SU-DHL-6 (cell line): ENCODE measurements at regions not wholly inside any gene's neighbourhood (a gene's known extent, or its start where the extent isn't known, plus 50 kb on each side); places are given as distances from the start of the nearest gene placed in this dataset.
"Not testable (repeated sequence)": the region's sequence is repeated elsewhere in the genome, so short reads cannot be mapped to it uniquely, and the experiment has no call there.

Experiments
- H2AFZ ChIP-seq: fragments of 200-600 bp; sonication (generic); 2 replicates; pipeline ENCODE4 v1.6.1; 2014; ENCODE audit warnings: low read depth, mild to moderate bottlenecking, moderate library complexity, mixed read lengths, antibody characterized with exemption, low read length; ENCODE audit not compliant: severe bottlenecking
- H3F3A ChIP-seq: fragments of 200-600 bp; shearing (Covaris generic); 2 replicates; pipeline ENCODE4 v1.6.0; 2016; ENCODE audit warnings: antibody characterized with exemption, mild to moderate bottlenecking; ENCODE audit not compliant: insufficient read depth
- H3K27ac ChIP-seq: fragments of 200-600 bp; sonication (generic); 2 replicates; pipeline ENCODE4 v1.5.1; 2016; ENCODE audit warnings: low read depth, mild to moderate bottlenecking, low read length, moderate library complexity, mixed read lengths
- H3K27me3 ChIP-seq: fragments of 200-600 bp; sonication (generic), shearing (Covaris generic); 2 replicates; pipeline ENCODE4 v1.6.0; 2014; ENCODE audit warnings: mild to moderate bottlenecking, low read length
- H3K36me3 ChIP-seq: fragments of 200-600 bp; sonication (generic); 2 replicates; pipeline ENCODE4 v1.6.1; 2014; ENCODE audit warnings: mild to moderate bottlenecking, low read length, mixed read lengths
- H3K4me2 ChIP-seq: fragments of 300-600, 200-600 bp; shearing (Covaris generic), sonication (generic); 2 replicates; pipeline ENCODE4 v1.6.0; 2014; ENCODE audit warnings: low read length, low read depth, mild to moderate bottlenecking; ENCODE audit not compliant: poor library complexity, severe bottlenecking
- H3K4me3 ChIP-seq: fragments of 200-600 bp; sonication (generic); 2 replicates; pipeline ENCODE4 v1.5.1; 2014; ENCODE audit warnings: antibody characterized with exemption, low read length, mild to moderate bottlenecking, mixed read lengths; ENCODE audit not compliant: insufficient read depth, poor library complexity, severe bottlenecking
- H3K79me2 ChIP-seq: fragments of 200-600 bp; sonication (generic); 2 replicates; pipeline ENCODE4 v1.6.1; 2014; ENCODE audit warnings: mild to moderate bottlenecking, low read length, moderate library complexity; ENCODE audit not compliant: insufficient read depth
- H3K9ac ChIP-seq: fragments of 200-600 bp; sonication (generic); 2 replicates; pipeline ENCODE4 v1.7.0; 2014; ENCODE audit warnings: mild to moderate bottlenecking, low read length
- H3K9me2 ChIP-seq: fragments of 200-600 bp; sonication (generic); replicated peaks from 2 replicates; pipeline ENCODE4 v1.6.1; 2014; ENCODE audit warnings: low read length; ENCODE audit not compliant: insufficient read depth
- H3K9me3 ChIP-seq: fragments of 200-600 bp; sonication (generic); 2 replicates; pipeline ENCODE4 v1.6.1; 2014; ENCODE audit warnings: low read length, mixed read lengths; ENCODE audit not compliant: insufficient read depth
- H4K20me1 ChIP-seq: fragments of 200-600 bp; sonication (generic); 2 replicates; pipeline ENCODE4 v1.6.1; 2014; ENCODE audit warnings: low read depth, mild to moderate bottlenecking, antibody characterized with exemption, low read length, moderate library complexity, mixed read lengths
- EZH2phosphoT487 ChIP-seq: fragments of 200-600 bp; sonication (generic), shearing (Covaris generic); conservative IDR thresholded peaks from 2 replicates; pipeline ENCODE4 v1.6.1; 2018; ENCODE audit warnings: mild to moderate bottlenecking, antibody characterized with exemption, low read length, moderate library complexity, mixed read lengths
- TF ChIP-seq, protein P1 (sequence below): fragments of 200-600 bp; sonication (generic); IDR thresholded peaks from one replicate; pipeline ENCODE4 v1.5.1; 2017; ENCODE audit warnings: antibody characterized with exemption, mild to moderate bottlenecking, low read length, moderate library complexity; ENCODE audit not compliant: insufficient read depth, poor library complexity, severe bottlenecking

DNA sequence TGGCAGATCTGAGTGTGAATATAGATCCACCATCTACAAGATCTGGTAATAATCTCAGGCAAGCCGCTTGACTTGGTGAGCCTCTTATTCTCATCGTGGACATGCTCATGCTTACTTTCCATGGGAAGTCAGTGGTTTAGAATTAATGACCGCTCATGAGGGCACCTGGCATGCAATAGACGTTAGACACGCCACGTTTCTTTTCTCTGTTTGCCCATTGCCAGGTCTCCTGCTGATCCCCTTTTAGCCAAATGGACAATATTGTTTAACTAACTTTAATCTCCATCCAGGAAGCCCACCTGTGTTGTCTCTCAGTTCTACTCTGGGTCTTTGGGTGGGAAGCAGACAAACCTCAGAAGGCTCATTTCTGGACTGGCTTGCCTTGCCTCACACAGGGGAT lies 439.1 kb downstream of the ETS1 start:
- no peak overlapping the region for H3K9ac ChIP-seq
- no peak overlapping the region for H3K4me3 ChIP-seq
- H3K27ac ChIP-seq = no peak overlapping the region
- H3K79me2 ChIP-seq = no peaks in the 10 kb centered on the region
- H3K27me3 ChIP-seq = no peaks in the 10 kb centered on the region
- H3K4me2 ChIP-seq = no peak overlapping the region
- no peaks in the 10 kb centered on the region for H4K20me1 ChIP-seq
- no peaks in the 10 kb centered on the region for H3K36me3 ChIP-seq
- no peaks in the 10 kb centered on the region for H3K9me2 ChIP-seq
- H3K9me3 ChIP-seq = no peaks in the 10 kb centered on the region
- no peaks in the 10 kb centered on the region for H3F3A ChIP-seq
- no peak overlapping the region for H2AFZ ChIP-seq
- no peak for TF ChIP-seq EZH2phosphoT487
- TF ChIP-seq, protein P1, sequence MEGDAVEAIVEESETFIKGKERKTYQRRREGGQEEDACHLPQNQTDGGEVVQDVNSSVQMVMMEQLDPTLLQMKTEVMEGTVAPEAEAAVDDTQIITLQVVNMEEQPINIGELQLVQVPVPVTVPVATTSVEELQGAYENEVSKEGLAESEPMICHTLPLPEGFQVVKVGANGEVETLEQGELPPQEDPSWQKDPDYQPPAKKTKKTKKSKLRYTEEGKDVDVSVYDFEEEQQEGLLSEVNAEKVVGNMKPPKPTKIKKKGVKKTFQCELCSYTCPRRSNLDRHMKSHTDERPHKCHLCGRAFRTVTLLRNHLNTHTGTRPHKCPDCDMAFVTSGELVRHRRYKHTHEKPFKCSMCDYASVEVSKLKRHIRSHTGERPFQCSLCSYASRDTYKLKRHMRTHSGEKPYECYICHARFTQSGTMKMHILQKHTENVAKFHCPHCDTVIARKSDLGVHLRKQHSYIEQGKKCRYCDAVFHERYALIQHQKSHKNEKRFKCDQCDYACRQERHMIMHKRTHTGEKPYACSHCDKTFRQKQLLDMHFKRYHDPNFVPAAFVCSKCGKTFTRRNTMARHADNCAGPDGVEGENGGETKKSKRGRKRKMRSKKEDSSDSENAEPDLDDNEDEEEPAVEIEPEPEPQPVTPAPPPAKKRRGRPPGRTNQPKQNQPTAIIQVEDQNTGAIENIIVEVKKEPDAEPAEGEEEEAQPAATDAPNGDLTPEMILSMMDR = no peak

DNA sequence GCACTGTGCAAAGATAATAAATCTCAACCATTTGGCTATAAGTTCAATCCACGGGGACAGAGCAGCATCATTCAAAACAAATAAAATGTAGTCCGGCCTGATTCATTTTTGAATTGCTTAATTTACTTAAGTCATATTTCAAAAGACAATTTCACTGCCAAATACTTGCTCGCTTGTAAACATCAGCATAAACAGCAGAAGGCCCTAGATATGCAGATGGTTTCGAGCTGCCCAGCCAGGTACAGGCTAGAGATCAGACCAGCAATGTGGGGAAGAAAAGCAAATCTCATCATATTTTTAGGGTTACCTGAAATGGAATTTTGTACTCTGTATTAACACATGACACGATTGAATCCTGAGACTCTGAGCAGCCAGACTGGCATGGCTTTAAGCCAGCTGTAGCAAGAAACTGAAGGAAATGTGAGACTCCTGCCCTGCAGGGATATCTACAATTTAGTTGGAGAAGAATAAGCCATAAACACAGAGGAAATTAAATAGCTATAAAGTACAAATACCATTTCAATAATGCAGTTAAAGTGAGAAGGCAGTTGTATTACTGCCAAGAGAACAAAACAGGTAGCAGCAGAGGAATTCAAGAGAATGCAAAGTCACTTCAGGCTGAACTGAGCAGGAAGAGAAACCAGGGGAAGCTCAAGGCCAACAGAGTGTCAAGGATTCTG lies 440.3 kb downstream of the ETS1 start:
- H3K79me2 ChIP-seq = no peaks in the 10 kb centered on the region
- H3K4me3 ChIP-seq = no peak overlapping the region
- no peak overlapping the region for H2AFZ ChIP-seq
- TF ChIP-seq, protein P1 = no peak
- no peak for TF ChIP-seq EZH2phosphoT487
- no peaks in the 10 kb centered on the region for H3F3A ChIP-seq
- H3K27me3 ChIP-seq = no peaks in the 10 kb centered on the region
- no peaks in the 10 kb centered on the region for H3K9me2 ChIP-seq
- no peaks in the 10 kb centered on the region for H3K9me3 ChIP-seq
- no peak overlapping the region for H3K9ac ChIP-seq
- H3K36me3 ChIP-seq = no peaks in the 10 kb centered on the region
- H3K27ac ChIP-seq = no peak overlapping the region
- H4K20me1 ChIP-seq = no peaks in the 10 kb centered on the region
- H3K4me2 ChIP-seq = no peak overlapping the region

DNA sequence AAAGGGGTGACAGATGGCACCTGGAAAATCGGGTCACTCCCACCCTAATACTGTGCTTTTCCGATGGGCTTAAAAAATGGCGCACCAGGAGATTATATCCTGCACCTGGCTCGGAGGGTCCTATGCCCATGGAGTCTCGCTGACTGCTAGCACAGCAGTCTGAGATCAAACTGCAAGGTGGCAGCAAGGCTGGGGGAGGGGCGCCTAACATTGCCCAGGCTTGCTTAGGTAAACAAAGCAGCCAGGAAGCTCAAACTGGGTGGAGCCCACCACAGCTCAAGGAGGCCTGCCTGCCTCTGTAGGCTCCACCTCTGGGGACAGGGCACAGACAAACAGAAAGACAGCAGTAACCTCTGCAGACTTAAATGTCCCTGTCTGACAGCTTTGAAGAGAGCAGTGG lies 447.1 kb downstream of the ETS1 start:
- not testable (repeated sequence) for H3K79me2 ChIP-seq, H4K20me1 ChIP-seq, H3K4me2 ChIP-seq, H3K9me3 ChIP-seq, H2AFZ ChIP-seq, H3F3A ChIP-seq, H3K36me3 ChIP-seq, H3K27me3 ChIP-seq, H3K9ac ChIP-seq, H3K4me3 ChIP-seq, H3K9me2 ChIP-seq, H3K27ac ChIP-seq

DNA sequence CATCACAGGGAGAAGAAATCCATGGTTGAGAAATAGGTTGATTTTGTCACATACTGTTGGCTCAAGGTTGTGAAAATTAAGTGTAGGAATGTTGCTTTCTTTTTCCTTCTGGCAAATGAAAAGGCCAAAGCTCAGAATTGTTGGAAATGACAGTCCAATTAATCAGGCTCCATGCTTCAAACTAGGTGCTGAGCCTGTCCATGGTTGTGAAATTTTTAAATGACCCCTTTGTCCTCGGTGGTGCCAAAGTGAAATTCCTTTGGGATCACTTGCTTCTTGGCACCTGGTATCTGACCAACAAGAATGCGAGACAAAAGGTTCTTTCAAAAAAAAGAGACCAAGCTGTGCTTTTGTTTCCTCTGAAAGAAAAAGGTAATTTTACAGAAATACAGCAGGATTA lies 451.9 kb downstream of the ETS1 start:
- Histone ChIP-seq H3K9ac (no peak overlapping the region), H2AFZ (no peak overlapping the region)

More for the DNA sequence above, 451.9 kb downstream of the ETS1 start:
- Histone ChIP-seq H3F3A (no peaks in the 10 kb centered on the region), H3K79me2 (no peaks in the 10 kb centered on the region), H3K9me3 (no peaks in the 10 kb centered on the region), H4K20me1 (no peaks in the 10 kb centered on the region), H3K27me3 (no peaks in the 10 kb centered on the region), H3K27ac (no peak overlapping the region), H3K4me2 (no peak overlapping the region), H3K36me3 (no peaks in the 10 kb centered on the region), H3K4me3 (no peak overlapping the region), H3K9me2 (no peaks in the 10 kb centered on the region)
- TF ChIP-seq EZH2phosphoT487 = no peak
- TF ChIP-seq, protein P1 = no peak
